Ishikawa (cell line): ENCODE measurements at regions not wholly inside any gene's neighbourhood (a gene's known extent, or its start where the extent isn't known, plus 50 kb on each side); places are given as distances from the start of the nearest gene placed in this dataset.

Source experiments
- CEBPB ChIP-seq: IDR thresholded peaks from 2 replicates; pipeline ENCODE4 v1.6.1; 2012
- CREB1 ChIP-seq: IDR thresholded peaks from 2 replicates; pipeline ENCODE4 v1.6.1; 2012; ENCODE audit warnings: low read depth
- EGR1 ChIP-seq: IDR thresholded peaks from 2 replicates; pipeline ENCODE4 v1.6.1; 2012
- EP300 ChIP-seq: IDR thresholded peaks from 2 replicates; pipeline ENCODE4 v1.6.1; 2012; ENCODE audit warnings: borderline replicate concordance
- FOXM1 ChIP-seq: IDR thresholded peaks from 2 replicates; pipeline ENCODE4 v1.6.1; 2012; ENCODE audit warnings: low read depth, borderline replicate concordance
- NFIC ChIP-seq: IDR thresholded peaks from 2 replicates; pipeline ENCODE4 v1.6.1; 2012
- RAD21 ChIP-seq: IDR thresholded peaks from 2 replicates; pipeline ENCODE4 v1.6.1; 2012; ENCODE audit warnings: low read depth
- TAF1 ChIP-seq: IDR thresholded peaks from 2 replicates; pipeline ENCODE4 v1.6.1; 2012; ENCODE audit warnings: low read depth, mild to moderate bottlenecking
- YY1 ChIP-seq: IDR thresholded peaks from 2 replicates; pipeline ENCODE4 v1.6.1; 2012; ENCODE audit warnings: low read depth
- ZBTB7A ChIP-seq: IDR thresholded peaks from 2 replicates; pipeline ENCODE4 v1.6.1; 2012; ENCODE audit warnings: low read depth
- TF ChIP-seq, protein P1 (sequence below): IDR thresholded peaks from 2 replicates; pipeline ENCODE4 v1.6.1; 2012
- TF ChIP-seq, protein P2 (sequence below): IDR thresholded peaks from 2 replicates; pipeline ENCODE4 v1.6.1; 2012; ENCODE audit warnings: low read depth, mild to moderate bottlenecking
- TF ChIP-seq, protein P3 (sequence below): IDR thresholded peaks from 2 replicates; pipeline ENCODE4 v1.6.1; 2012

DNA sequence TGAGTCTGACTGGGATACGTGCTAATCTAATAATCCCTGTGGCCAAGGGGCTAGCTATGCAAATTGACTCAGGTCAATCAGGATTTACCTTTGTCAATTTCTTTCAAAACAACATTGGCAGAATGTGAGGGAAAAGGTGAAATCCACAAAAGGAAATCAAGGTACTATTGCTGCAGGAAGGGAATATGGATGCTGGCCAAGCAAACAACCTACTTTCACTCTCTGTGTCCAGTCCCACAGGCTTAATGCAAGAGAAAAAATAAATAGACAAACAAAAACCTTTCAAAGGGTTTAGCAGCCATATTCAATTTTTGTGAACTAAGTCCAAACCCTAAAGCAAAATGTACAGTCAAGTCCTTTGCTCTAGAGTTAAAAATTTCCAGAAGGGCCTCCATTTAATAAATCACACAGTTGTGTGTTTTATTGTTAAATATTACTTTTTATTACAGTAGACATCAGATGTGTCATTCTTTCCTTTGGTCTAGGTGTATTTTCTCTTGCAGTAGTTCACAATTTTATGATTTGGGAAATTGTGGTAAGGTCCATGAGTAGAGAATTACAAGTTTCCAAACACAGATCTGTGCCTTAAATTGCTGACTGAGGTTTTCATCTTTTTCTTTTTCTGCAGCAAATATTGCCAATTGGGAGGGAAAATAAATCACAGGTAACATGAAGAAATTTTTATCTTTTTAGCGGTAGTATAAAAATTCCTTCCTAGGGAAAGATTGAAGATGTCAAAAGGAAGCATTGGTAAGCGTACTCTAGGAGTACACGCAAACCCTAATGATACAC is 309.1 kb downstream of the DMAC1 start:
- no peak for TF ChIP-seq CEBPB
- no peak for TF ChIP-seq ZBTB7A
- TF ChIP-seq, protein P1, sequence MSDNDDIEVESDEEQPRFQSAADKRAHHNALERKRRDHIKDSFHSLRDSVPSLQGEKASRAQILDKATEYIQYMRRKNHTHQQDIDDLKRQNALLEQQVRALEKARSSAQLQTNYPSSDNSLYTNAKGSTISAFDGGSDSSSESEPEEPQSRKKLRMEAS, result no peak
- TF ChIP-seq, protein P2, sequence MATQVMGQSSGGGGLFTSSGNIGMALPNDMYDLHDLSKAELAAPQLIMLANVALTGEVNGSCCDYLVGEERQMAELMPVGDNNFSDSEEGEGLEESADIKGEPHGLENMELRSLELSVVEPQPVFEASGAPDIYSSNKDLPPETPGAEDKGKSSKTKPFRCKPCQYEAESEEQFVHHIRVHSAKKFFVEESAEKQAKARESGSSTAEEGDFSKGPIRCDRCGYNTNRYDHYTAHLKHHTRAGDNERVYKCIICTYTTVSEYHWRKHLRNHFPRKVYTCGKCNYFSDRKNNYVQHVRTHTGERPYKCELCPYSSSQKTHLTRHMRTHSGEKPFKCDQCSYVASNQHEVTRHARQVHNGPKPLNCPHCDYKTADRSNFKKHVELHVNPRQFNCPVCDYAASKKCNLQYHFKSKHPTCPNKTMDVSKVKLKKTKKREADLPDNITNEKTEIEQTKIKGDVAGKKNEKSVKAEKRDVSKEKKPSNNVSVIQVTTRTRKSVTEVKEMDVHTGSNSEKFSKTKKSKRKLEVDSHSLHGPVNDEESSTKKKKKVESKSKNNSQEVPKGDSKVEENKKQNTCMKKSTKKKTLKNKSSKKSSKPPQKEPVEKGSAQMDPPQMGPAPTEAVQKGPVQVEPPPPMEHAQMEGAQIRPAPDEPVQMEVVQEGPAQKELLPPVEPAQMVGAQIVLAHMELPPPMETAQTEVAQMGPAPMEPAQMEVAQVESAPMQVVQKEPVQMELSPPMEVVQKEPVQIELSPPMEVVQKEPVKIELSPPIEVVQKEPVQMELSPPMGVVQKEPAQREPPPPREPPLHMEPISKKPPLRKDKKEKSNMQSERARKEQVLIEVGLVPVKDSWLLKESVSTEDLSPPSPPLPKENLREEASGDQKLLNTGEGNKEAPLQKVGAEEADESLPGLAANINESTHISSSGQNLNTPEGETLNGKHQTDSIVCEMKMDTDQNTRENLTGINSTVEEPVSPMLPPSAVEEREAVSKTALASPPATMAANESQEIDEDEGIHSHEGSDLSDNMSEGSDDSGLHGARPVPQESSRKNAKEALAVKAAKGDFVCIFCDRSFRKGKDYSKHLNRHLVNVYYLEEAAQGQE, result no peak
- no peak for TF ChIP-seq TAF1
- no peak for TF ChIP-seq FOXM1
- TF ChIP-seq RAD21, result no peak
- no peak for TF ChIP-seq CREB1
- no peak for TF ChIP-seq YY1
- TF ChIP-seq NFIC, result no peak
- TF ChIP-seq EGR1, result no peak
- TF ChIP-seq EP300, result no peak
- TF ChIP-seq, protein P3, sequence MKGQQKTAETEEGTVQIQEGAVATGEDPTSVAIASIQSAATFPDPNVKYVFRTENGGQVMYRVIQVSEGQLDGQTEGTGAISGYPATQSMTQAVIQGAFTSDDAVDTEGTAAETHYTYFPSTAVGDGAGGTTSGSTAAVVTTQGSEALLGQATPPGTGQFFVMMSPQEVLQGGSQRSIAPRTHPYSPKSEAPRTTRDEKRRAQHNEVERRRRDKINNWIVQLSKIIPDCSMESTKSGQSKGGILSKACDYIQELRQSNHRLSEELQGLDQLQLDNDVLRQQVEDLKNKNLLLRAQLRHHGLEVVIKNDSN, result no peak
